Stomach (tissue), 8 donors: ENCODE measurements at regions not wholly inside any gene's neighbourhood (a gene's known extent, or its start where the extent isn't known, plus 50 kb on each side); places are given as distances from the start of the nearest gene placed in this dataset.
"Not testable (repeated sequence)": the region's sequence is repeated elsewhere in the genome, so short reads cannot be mapped to it uniquely, and the experiment has no call there.

ENCODE experiments used
- DNase-seq, 2 donors: peaks; one replicate each; pipeline versions ENCODE4 v3.0.0 to v3.0.0-alpha.2; 2013 to 2019
- H3K27ac ChIP-seq, 5 donors: fragments of 200-600 bp in 4 of 5; sonication (generic) in 4 of 5; one replicate each; pipeline ENCODE4 v1.5.1; 2013 to 2019; ENCODE audit warnings: mild to moderate bottlenecking in 1 of 5, moderate library complexity in 1 of 5
- H3K27me3 ChIP-seq, 3 donors: fragments of 200-600 bp; sonication (generic); one replicate each; pipeline ENCODE4 v1.5.1; 2017 to 2019; ENCODE audit warnings: mixed run types in 1 of 3
- H3K36me3 ChIP-seq, 4 donors: fragments of 200-600 bp; sonication (generic); 1 replicate in 3 of 4; 2 replicates in 1 of 4; pipeline ENCODE4 v1.5.1; 2016 to 2019
- H3K4me1 ChIP-seq, 4 donors: fragments of 200-600 bp; sonication (generic); one replicate each; pipeline ENCODE4 v1.5.1; 2016 to 2019
- H3K4me3 ChIP-seq, 4 donors: fragments of 200-600 bp; sonication (generic) in 3 of 4; one replicate each; pipeline ENCODE4 v1.5.1; 2016 to 2019; ENCODE audit warnings: mild to moderate bottlenecking in 1 of 4
- H3K9me3 ChIP-seq, 4 donors: fragments of 200-600 bp; sonication (generic); one replicate each; pipeline ENCODE4 v1.5.1; 2016 to 2019
- EP300 ChIP-seq: sonication (generic); formaldehyde crosslinking; IDR thresholded peaks from one replicate; pipeline ENCODE4 v1.6.1; 2017; ENCODE audit warnings: antibody characterized with exemption
- POLR2A ChIP-seq, 4 donors: fragments of 450-650 bp; IDR thresholded peaks; one replicate each; pipeline ENCODE4 v1.6.1; 2016; ENCODE audit warnings: antibody characterized with exemption in 4 of 4, control low read depth in 2 of 4, mild to moderate bottlenecking in 1 of 4, moderate library complexity in 1 of 4
- POLR2AphosphoS5 ChIP-seq, 3 donors: sonication (generic); formaldehyde crosslinking; IDR thresholded peaks; one replicate each; pipeline ENCODE4 v1.6.1; 2016; ENCODE audit warnings: antibody characterized with exemption in 3 of 3
- WGBS, 5 donors: extraction: QIAGEN DNeasy Blood & Tissue Kit in 3 of 5; methylation state at CpG; one replicate each; pipeline versions ENCODE4 v1.1.5 to v1.1.7; 2013 to 2018; 5-methylcytosine and 5-hydroxymethylcytosine counted together
- intact Hi-C: fragments of 100-400 bp; cut with DNase I; formaldehyde crosslinking; loops from one replicate; pipeline ENCODE4 v1.15.1; 2023; ENCODE audit warnings: low total_unique reads
- TF ChIP-seq, protein P1 (sequence below), 7 experiments: fragments of 450-650 bp in 4 of 7; fragments of 200-600 bp in 3 of 7; sonication (generic) in 3 of 7; IDR thresholded peaks; one replicate each; pipeline ENCODE4 v1.5.1; 2016 to 2019; ENCODE audit warnings: antibody characterized with exemption in 7 of 7, control low read depth in 2 of 7, mild to moderate bottlenecking in 1 of 7
- donor health status: healthy with polysubstance abuse.
- donor health status: Bipolar disorder and iron deficiency.
- donor health status: healthy.

DNA sequence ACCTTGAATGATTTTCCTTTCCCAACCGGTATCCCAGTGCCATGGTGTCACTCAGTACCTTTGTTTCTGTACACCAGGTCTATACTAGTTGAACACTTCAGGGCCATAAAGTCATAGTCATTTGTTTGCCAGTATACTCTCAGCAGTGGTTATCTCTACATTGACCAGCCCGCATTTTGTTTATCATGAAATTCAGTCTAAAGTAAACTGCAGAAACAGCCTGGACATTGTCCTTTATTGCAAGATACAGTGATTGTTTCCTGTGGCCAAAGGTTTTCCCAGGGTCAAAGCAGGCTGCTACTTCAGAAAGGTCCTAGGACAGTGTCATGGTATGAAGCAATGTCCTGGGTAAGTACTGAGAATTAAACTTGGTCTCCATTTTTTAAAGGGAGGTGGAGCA is 407.4 kb downstream of the RWDD3 start:
- intact Hi-C loops = no loop called here
- WGBS, 5 donors = 19 to 39% (median 28%) methylated on average over 2 of the region's 2 CpGs
- Histone ChIP-seq H3K36me3 (no peaks in the 10 kb centered on the region), H3K4me3 (no peak overlapping the region), H3K27me3 (no peaks in the 10 kb centered on the region), H3K4me1 (peaks cover 0 to 10% (median 4%) of the 10 kb centered on the region in 4 donors), H3K27ac (no peak overlapping the region), H3K9me3 (no peaks in the 10 kb centered on the region)
- no peak for DNase-seq
- TF ChIP-seq, protein P1, sequence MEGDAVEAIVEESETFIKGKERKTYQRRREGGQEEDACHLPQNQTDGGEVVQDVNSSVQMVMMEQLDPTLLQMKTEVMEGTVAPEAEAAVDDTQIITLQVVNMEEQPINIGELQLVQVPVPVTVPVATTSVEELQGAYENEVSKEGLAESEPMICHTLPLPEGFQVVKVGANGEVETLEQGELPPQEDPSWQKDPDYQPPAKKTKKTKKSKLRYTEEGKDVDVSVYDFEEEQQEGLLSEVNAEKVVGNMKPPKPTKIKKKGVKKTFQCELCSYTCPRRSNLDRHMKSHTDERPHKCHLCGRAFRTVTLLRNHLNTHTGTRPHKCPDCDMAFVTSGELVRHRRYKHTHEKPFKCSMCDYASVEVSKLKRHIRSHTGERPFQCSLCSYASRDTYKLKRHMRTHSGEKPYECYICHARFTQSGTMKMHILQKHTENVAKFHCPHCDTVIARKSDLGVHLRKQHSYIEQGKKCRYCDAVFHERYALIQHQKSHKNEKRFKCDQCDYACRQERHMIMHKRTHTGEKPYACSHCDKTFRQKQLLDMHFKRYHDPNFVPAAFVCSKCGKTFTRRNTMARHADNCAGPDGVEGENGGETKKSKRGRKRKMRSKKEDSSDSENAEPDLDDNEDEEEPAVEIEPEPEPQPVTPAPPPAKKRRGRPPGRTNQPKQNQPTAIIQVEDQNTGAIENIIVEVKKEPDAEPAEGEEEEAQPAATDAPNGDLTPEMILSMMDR (IDR thresholded peaks at IDR 0.05) = no peak
- TF ChIP-seq EP300 (no peak), POLR2A (IDR thresholded peaks at IDR 0.05) (no peak), POLR2AphosphoS5 (IDR thresholded peaks at IDR 0.05) (no peak)

DNA sequence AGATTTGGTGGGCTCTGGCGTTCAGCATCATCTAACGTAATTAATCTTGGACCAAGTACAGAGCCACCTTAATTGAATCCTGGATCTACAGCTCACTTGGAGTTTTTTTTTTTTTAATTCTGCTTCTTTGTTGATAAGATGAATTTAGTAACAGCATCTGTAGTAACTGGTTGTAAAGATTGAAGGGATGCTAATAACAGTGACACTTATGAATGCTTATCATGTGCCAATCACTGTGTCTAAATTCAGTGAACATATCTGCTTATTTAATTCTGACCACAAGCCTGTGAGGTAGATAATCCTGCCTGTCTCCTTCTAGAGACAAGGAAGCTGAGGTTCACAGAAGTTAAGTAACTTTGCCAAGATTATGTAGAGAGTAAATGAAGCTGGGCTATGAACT is 408.0 kb downstream of the RWDD3 start:
- no peaks in the 10 kb centered on the region for H3K9me3 ChIP-seq
- H3K36me3 ChIP-seq = no peaks in the 10 kb centered on the region
- H3K4me1 ChIP-seq = peaks cover 0 to 10% (median 4%) of the 10 kb centered on the region in 4 donors
- H3K27me3 ChIP-seq = no peaks in the 10 kb centered on the region
- no peak for TF ChIP-seq POLR2A (IDR thresholded peaks at IDR 0.05)
- TF ChIP-seq POLR2AphosphoS5 (IDR thresholded peaks at IDR 0.05) = no peak
- TF ChIP-seq, protein P1 (IDR thresholded peaks at IDR 0.05) = no peak
- no peak for TF ChIP-seq EP300
- DNase-seq = no peak
- intact Hi-C loops = no loop called here
- no peak overlapping the region for H3K27ac ChIP-seq
- H3K4me3 ChIP-seq = no peak overlapping the region
- 76 to 84% (median 84%) methylated on average over 2 of the region's 2 CpGs for WGBS, 5 donors

DNA sequence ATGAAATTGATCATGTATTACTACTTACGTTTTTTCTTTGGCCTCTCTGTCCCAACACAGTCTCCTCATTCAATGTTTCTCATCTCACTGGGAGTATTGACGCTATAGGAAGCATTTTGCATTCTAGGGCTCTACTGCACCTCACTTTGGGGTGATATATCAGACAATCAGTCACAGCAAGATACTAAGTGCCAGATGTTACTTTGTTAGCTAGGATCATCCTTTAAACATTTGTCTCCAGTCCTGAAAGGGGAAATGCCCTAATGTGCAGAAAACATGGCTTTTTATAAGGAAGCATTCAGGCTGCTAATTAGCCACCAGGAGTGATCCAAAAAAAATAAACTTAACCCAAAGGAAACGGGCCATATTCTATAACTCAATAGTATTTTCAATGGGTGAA is 409.1 kb downstream of the RWDD3 start:
- Histone ChIP-seq H3K4me1 (peaks cover 0 to 10% (median 4%) of the 10 kb centered on the region in 4 donors), H3K9me3 (no peaks in the 10 kb centered on the region), H3K36me3 (no peaks in the 10 kb centered on the region), H3K27me3 (no peaks in the 10 kb centered on the region), H3K27ac (no peak overlapping the region), H3K4me3 (no peak overlapping the region)
- WGBS, 5 donors = 65 to 88% (median 79%) methylated on average over 3 of the region's 3 CpGs
- TF ChIP-seq, protein P1 (IDR thresholded peaks at IDR 0.05) = no peak
- TF ChIP-seq EP300 = no peak
- no peak for TF ChIP-seq POLR2A (IDR thresholded peaks at IDR 0.05)
- TF ChIP-seq POLR2AphosphoS5 (IDR thresholded peaks at IDR 0.05) = no peak
- intact Hi-C loops = no loop called here
- no peak for DNase-seq

DNA sequence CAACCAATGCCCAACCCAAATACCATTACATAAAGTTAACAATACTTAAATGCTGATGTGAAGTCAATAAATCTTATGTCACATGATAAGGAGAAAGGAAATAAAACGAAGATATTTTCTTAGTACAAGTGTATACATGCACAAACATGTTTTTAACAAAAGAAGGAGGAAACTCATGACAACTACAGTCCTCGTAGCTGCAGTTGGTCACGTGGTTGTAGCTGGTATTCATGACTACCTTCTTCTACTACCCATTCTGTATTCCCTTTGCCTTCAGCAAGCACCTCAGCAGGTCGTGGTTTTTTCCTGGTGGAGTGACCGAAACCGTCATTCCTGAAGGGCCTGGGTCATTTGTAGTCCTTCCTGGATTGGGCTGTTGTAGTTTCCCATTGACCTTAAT is 411.1 kb downstream of the RWDD3 start:
- peaks cover 0 to 10% (median 4%) of the 10 kb centered on the region in 4 donors for H3K4me1 ChIP-seq
- H3K4me3 ChIP-seq, intact Hi-C loops, DNase-seq, H3K36me3 ChIP-seq, H3K9me3 ChIP-seq, H3K27ac ChIP-seq, H3K27me3 ChIP-seq: not testable (repeated sequence)
- 70 to 87% (median 78%) methylated on average over 6 of the region's 6 CpGs for WGBS, 5 donors

DNA sequence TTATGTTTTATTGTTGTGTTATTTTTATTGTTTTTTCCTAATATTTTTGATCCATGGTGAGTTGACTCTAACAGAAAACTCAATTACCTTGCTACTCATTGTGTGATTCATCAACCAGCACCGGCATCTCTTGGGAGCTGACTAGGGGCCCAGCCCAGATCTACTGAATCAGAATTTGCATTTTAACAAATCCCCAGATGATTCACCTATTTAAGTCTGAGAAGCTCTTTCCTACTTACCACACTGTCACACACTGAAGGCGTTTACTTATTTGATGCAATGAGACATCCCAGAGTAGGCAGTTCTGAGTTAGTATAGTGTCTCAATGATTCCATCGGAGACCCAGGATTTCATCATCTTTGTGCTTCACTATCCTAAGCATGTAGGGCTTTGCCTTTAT is 416.6 kb downstream of the RWDD3 start:
- WGBS, 5 donors = 82 to 91% (median 83%) methylated on average over 3 of the region's 3 CpGs
- Histone ChIP-seq H3K27ac (no peak overlapping the region), H3K9me3 (no peaks in the 10 kb centered on the region), H3K27me3 (no peaks in the 10 kb centered on the region), H3K4me3 (no peak overlapping the region), H3K4me1 (no peaks in the 10 kb centered on the region), H3K36me3 (no peaks in the 10 kb centered on the region)
- no peak for DNase-seq
- intact Hi-C loops = no loop called here
- TF ChIP-seq, protein P1 (IDR thresholded peaks at IDR 0.05) = no peak
